K562 (cell line): ENCODE measurements at regions not wholly inside any gene's neighbourhood (a gene's known extent, or its start where the extent isn't known, plus 50 kb on each side); places are given as distances from the start of the nearest gene placed in this dataset.
A peak's percentile ranks its signal among the peaks of the same experiment; 100 is the strongest.

Source experiments
- CBX1 ChIP-seq: sonication (generic); IDR thresholded peaks from 2 replicates; pipeline ENCODE4 v1.6.1; 2016; ENCODE audit warnings: antibody characterized with exemption, low read depth, mild to moderate bottlenecking
- CXXC5 ChIP-seq: fragments of 250-450 bp; sonication (Bioruptor Pico); IDR thresholded peaks from 2 replicates; pipeline ENCODE4 v1.8.0; 2022; ENCODE audit warnings: inconsistent platforms, mild to moderate bottlenecking, moderate library complexity
- E2F3 ChIP-seq: fragments of 250-450 bp; sonication (Bioruptor Pico); IDR thresholded peaks from 2 replicates; pipeline ENCODE4 v1.4.0; 2020; ENCODE audit warnings: mild to moderate bottlenecking
- EWSR1 ChIP-seq: fragments of 450-650 bp; IDR thresholded peaks from 2 replicates; pipeline ENCODE4 v1.6.1; 2018; ENCODE audit warnings: borderline replicate concordance, mild to moderate bottlenecking, low read depth, moderate library complexity; ENCODE audit not compliant: partially characterized antibody
- MCM2 ChIP-seq: fragments of 450-650 bp; IDR thresholded peaks from 2 replicates; pipeline ENCODE4 v1.6.1; 2017; ENCODE audit warnings: low read depth, mild to moderate bottlenecking
- NR2C1 ChIP-seq, 2 experiments: fragments of 450-650 bp; IDR thresholded peaks; 2 replicates each; pipeline ENCODE4 v1.6.1; 2017; ENCODE audit warnings: mild to moderate bottlenecking in 2 of 2, antibody characterized with exemption in 1 of 2, inconsistent platforms in 1 of 2, missing compliant biosample characterization in 1 of 2, missing genetic modification characterization in 1 of 2
- SRSF9 ChIP-seq: fragments of 200-400 bp; formaldehyde crosslinking; IDR thresholded peaks from 2 replicates; pipeline ENCODE4 v1.6.1; 2017; ENCODE audit warnings: low read depth, low read length, borderline replicate concordance
- TAL1 ChIP-seq: fragments of 450-650 bp; IDR thresholded peaks from 2 replicates; pipeline ENCODE4 v1.6.1; 2016; ENCODE audit warnings: mild to moderate bottlenecking
- ZFP1 ChIP-seq: fragments of 450-650 bp; formaldehyde crosslinking; IDR thresholded peaks from 2 replicates; pipeline ENCODE4 v1.4.0; 2020; ENCODE audit warnings: mild to moderate bottlenecking, mixed read lengths
- ZNF124 ChIP-seq: sonication (generic); formaldehyde crosslinking; IDR thresholded peaks from 2 replicates; pipeline ENCODE4 v1.8.1; 2022; ENCODE audit warnings: missing genetic modification reagents
- ZNF140 ChIP-seq: fragments of 250-450 bp; sonication (Bioruptor Pico); IDR thresholded peaks from 2 replicates; pipeline ENCODE4 v1.8.0; 2021; ENCODE audit warnings: moderate library complexity, mild to moderate bottlenecking, inconsistent platforms
- ZNF23 ChIP-seq: fragments of 250-450 bp; sonication (Bioruptor Pico); IDR thresholded peaks from 2 replicates; pipeline ENCODE4 v1.4.0; 2020; ENCODE audit warnings: mild to moderate bottlenecking
- ZNF695 ChIP-seq: fragments of 450-650 bp; formaldehyde crosslinking; IDR thresholded peaks from 2 replicates; pipeline ENCODE4 v1.4.0; 2020; ENCODE audit warnings: mild to moderate bottlenecking, moderate library complexity
- ZNF780A ChIP-seq: fragments of 250-450 bp; sonication (Bioruptor Pico); IDR thresholded peaks from 2 replicates; pipeline ENCODE4 v1.5.0; 2021; ENCODE audit warnings: mild to moderate bottlenecking
- TF ChIP-seq, protein P1 (sequence below): sonication (generic); formaldehyde crosslinking; IDR thresholded peaks from 2 replicates; pipeline ENCODE4 v1.8.1; 2023; ENCODE audit warnings: mild to moderate bottlenecking, missing genetic modification reagents
- TF ChIP-seq, protein P2 (sequence below): fragments of 250-450 bp; sonication (Bioruptor Pico); IDR thresholded peaks from 2 replicates; pipeline ENCODE4 v1.8.0; 2022; ENCODE audit warnings: inconsistent platforms
- TF ChIP-seq, protein P3 (sequence below): fragments of 450-650 bp; formaldehyde crosslinking; IDR thresholded peaks from 2 replicates; pipeline ENCODE4 v1.4.0; 2020; ENCODE audit warnings: mild to moderate bottlenecking, moderate library complexity
- TF ChIP-seq, protein P4 (sequence below), 2 experiments: fragments of 450-650 bp; IDR thresholded peaks; 2 replicates each; pipeline ENCODE4 v1.6.1; 2018; ENCODE audit warnings: mild to moderate bottlenecking in 2 of 2, low read depth in 1 of 2; ENCODE audit not compliant: partially characterized antibody in 2 of 2
- TF ChIP-seq, protein P5 (sequence below): IDR thresholded peaks from 3 replicates; pipeline ENCODE4 v1.6.1; 2011; ENCODE audit warnings: borderline replicate concordance, mild to moderate bottlenecking; ENCODE audit not compliant: insufficient read length, insufficient read depth

DNA sequence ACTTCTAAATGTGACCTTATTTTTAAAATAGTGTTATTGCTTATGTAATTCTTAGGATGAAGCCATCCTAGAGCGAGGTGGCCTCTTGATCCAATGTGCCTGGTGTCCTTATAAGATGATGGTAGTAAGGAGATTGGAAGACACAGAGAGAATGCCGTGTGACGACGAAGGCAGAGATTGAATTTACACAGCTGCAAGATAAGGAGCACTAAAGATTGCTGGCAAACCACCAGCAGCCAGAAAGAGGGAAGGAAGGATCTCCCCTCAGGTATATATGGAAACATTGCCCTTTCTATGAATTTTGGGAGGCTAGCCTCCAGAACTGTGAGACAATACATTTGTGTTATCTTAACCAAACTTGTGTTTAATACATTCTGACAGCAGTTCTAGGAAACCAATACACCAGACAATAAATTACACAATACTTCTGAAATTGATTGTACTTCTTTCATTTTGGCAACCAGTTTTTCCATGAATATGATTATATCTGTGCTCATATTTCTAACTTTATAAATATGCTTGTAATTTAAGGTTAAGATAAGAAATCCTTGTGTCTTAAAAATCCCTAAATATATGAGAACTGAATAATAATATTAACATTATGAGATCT lies 86.3 kb upstream of the VPREB1 start (continued):
- TF ChIP-seq MCM2 = no peak
- TF ChIP-seq, protein P1, sequence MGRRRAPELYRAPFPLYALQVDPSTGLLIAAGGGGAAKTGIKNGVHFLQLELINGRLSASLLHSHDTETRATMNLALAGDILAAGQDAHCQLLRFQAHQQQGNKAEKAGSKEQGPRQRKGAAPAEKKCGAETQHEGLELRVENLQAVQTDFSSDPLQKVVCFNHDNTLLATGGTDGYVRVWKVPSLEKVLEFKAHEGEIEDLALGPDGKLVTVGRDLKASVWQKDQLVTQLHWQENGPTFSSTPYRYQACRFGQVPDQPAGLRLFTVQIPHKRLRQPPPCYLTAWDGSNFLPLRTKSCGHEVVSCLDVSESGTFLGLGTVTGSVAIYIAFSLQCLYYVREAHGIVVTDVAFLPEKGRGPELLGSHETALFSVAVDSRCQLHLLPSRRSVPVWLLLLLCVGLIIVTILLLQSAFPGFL (CRISPR knock-in tag) = no peak
- no peak for TF ChIP-seq ZNF140 (CRISPR knock-in tag)
- TF ChIP-seq NR2C1 (IDR thresholded peaks at IDR 0.05) = no peak
- no peak for TF ChIP-seq NR2C1 (tag; IDR thresholded peaks at IDR 0.05)
- TF ChIP-seq ZNF780A (CRISPR knock-in tag) = no peak
- TF ChIP-seq, protein P2, sequence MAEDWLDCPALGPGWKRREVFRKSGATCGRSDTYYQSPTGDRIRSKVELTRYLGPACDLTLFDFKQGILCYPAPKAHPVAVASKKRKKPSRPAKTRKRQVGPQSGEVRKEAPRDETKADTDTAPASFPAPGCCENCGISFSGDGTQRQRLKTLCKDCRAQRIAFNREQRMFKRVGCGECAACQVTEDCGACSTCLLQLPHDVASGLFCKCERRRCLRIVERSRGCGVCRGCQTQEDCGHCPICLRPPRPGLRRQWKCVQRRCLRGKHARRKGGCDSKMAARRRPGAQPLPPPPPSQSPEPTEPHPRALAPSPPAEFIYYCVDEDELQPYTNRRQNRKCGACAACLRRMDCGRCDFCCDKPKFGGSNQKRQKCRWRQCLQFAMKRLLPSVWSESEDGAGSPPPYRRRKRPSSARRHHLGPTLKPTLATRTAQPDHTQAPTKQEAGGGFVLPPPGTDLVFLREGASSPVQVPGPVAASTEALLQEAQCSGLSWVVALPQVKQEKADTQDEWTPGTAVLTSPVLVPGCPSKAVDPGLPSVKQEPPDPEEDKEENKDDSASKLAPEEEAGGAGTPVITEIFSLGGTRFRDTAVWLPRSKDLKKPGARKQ (CRISPR knock-in tag) = no peak
- TF ChIP-seq E2F3 (CRISPR knock-in tag) = no peak
- TF ChIP-seq, protein P3, sequence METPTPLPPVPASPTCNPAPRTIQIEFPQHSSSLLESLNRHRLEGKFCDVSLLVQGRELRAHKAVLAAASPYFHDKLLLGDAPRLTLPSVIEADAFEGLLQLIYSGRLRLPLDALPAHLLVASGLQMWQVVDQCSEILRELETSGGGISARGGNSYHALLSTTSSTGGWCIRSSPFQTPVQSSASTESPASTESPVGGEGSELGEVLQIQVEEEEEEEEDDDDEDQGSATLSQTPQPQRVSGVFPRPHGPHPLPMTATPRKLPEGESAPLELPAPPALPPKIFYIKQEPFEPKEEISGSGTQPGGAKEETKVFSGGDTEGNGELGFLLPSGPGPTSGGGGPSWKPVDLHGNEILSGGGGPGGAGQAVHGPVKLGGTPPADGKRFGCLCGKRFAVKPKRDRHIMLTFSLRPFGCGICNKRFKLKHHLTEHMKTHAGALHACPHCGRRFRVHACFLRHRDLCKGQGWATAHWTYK (CRISPR knock-in tag) = no peak
- no peak for TF ChIP-seq CXXC5 (CRISPR knock-in tag)
- TF ChIP-seq ZFP1 (CRISPR knock-in tag) = 0 out of 2 replicates have a peak, but pooled peaks have one; percentile 22
- no peak for TF ChIP-seq TAL1
- no peak for TF ChIP-seq ZNF695 (CRISPR knock-in tag)
- no peak for TF ChIP-seq SRSF9
- no peak for TF ChIP-seq ZNF124 (CRISPR knock-in tag)
- TF ChIP-seq, protein P4, sequence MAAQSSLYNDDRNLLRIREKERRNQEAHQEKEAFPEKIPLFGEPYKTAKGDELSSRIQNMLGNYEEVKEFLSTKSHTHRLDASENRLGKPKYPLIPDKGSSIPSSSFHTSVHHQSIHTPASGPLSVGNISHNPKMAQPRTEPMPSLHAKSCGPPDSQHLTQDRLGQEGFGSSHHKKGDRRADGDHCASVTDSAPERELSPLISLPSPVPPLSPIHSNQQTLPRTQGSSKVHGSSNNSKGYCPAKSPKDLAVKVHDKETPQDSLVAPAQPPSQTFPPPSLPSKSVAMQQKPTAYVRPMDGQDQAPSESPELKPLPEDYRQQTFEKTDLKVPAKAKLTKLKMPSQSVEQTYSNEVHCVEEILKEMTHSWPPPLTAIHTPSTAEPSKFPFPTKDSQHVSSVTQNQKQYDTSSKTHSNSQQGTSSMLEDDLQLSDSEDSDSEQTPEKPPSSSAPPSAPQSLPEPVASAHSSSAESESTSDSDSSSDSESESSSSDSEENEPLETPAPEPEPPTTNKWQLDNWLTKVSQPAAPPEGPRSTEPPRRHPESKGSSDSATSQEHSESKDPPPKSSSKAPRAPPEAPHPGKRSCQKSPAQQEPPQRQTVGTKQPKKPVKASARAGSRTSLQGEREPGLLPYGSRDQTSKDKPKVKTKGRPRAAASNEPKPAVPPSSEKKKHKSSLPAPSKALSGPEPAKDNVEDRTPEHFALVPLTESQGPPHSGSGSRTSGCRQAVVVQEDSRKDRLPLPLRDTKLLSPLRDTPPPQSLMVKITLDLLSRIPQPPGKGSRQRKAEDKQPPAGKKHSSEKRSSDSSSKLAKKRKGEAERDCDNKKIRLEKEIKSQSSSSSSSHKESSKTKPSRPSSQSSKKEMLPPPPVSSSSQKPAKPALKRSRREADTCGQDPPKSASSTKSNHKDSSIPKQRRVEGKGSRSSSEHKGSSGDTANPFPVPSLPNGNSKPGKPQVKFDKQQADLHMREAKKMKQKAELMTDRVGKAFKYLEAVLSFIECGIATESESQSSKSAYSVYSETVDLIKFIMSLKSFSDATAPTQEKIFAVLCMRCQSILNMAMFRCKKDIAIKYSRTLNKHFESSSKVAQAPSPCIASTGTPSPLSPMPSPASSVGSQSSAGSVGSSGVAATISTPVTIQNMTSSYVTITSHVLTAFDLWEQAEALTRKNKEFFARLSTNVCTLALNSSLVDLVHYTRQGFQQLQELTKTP (IDR thresholded peaks at IDR 0.05; ENCODE audit: low read depth in 1 of 2, partially characterized antibody in 2 of 2) = no peak
- no peak for TF ChIP-seq CBX1
- TF ChIP-seq EWSR1 = no peak
- TF ChIP-seq, protein P5, sequence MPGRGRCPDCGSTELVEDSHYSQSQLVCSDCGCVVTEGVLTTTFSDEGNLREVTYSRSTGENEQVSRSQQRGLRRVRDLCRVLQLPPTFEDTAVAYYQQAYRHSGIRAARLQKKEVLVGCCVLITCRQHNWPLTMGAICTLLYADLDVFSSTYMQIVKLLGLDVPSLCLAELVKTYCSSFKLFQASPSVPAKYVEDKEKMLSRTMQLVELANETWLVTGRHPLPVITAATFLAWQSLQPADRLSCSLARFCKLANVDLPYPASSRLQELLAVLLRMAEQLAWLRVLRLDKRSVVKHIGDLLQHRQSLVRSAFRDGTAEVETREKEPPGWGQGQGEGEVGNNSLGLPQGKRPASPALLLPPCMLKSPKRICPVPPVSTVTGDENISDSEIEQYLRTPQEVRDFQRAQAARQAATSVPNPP = no peak
- no peak for TF ChIP-seq ZNF23 (CRISPR knock-in tag)
